Kidney glomerular epithelial cell (primary cell): ENCODE measurements at regions not wholly inside any gene's neighbourhood (a gene's known extent, or its start where the extent isn't known, plus 50 kb on each side); places are given as distances from the start of the nearest gene placed in this dataset.

ENCODE experiments used
- DNase-seq: peaks from one replicate; lab custom pipeline; 2025; lab: John Stamatoyannopoulos, UW

DNA sequence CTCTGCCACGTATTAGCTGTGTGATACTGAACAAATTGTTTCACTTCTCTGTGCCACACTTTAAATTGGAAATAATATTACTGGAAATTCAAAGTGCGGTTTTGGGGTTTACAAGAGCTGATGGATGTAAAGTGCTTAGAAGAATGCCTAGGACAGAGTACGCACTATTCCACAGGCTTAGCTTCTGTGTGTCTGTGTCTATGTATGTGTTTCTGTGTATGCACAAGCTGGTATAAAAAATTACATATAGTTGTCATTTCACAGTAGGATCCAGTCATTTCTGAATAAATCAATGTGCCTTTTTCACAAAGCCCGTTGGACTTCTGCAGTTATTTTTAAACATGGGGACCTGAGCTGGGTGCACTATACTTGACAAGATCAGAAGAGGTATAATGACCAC is 370.4 kb downstream of the TUSC7 start:
- DNase-seq, result no peak

DNA sequence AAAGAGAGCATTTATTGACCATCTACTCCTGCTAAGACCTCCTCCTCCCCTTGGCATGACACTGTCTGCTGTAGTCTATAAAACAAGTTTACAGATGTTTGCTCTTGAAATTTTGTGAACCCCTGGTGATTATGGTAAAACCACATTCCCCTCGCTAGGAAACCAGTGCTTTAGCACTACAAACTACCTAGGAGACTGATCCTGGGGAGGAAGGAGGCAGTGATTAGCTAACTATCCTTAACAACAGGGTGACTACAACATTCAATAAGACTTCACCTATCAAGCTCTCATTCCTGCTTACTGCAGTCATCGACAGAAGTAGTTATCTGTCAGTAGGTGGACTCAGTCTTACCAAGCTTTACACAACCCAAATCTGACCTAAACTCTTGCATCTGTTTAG is 371.3 kb downstream of the TUSC7 start:
- no peak for DNase-seq

DNA sequence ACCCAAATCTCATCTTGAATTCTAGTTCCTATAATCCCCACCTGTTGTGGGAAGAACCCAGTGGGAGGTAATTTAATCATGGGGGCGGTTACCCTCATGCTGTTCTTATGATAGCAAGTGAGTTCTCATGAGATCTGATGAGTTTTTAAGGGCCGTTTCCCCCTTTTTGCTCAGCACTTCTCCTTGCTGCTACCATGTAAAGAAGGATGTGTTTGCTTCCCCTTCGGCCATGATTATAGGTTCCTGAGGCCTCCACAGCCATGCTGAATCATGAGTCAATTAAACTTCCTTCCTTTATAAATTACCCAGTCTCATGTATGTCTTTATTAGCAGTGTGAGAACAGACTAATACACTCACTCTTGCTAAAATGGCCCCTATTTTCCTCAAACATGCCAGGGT is 374.7 kb downstream of the TUSC7 start:
- DNase-seq, result no peak

DNA sequence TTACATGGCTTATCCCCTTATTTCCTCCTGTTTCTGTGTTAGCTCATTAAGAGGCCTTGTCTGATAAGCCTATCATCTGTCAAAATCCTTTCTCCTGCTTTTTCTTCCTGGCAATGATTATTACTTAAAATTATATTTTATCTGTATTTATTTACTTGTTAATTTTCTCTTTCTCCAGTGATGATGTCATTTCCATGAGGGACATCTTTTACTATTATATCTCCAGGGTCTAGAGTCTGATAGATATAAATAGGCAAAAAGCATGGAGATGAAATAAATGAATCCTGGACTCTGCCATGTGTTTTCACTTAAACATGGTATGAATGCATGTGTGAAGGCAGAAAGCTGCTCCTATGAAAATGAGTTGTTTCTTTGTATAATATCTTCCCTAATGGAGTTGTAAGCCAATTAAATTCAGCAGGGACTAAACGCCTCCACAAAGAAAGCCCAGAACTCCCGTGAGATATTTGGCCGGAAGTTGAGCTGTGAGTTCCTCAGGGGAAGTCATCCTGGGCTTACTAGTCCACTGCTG is 375.2 kb downstream of the TUSC7 start:
- DNase-seq, result no peak

DNA sequence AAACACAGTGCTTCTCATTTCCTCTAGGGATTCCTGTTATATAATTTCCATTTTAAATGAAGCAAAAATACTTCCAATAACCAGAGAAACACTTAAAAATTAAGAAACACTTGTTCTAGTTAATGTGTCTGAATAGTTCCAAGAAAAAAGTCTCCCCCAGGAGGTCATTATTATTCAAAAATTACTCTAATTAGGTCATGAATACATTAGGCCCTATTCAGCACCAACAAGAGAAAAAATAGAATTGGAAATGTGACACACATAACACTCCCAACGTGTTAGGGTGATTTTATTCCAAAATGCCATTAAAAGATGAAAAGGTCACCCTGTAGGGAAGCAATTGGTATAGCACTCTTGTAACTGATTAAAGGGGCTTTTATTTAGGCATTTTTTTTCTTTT is 382.1 kb downstream of the TUSC7 start:
- no peak for DNase-seq

DNA sequence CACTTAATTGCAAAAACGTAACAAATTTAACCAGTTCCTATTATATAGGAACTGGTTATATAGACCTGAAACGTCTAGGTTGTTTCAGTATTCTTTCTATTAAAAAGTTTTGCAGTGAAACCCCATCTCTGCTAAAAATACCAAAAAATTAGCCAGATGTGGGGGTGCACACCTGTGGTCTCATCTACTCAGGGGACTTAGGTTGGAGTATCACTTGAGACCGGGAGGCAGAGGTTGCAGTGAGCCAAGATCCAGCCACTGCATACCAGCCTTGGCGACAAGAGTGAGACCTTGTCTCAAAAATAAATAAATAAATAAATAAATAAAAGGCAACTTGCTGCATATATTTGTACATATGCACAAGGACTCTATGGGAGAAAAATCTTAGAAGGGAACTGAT is 387.0 kb downstream of the TUSC7 start:
- no peak for DNase-seq

DNA sequence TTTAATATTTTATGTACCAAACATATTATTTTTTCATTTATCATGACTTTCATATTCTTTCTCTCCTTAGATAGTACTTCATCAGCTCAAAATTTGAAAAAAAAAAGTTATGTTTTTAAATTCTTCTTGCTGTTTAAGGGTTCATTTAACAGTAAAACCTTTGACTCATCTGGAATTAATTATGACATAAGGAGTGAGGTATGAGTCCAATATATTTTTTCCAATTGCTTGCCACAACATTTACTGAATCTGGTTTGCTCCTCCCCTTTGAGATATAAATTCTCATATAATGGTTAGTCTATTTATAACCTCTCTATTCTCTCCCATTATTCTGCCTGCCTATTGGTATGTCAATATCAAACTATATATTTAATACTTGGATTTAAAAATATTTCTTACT is 387.8 kb downstream of the TUSC7 start:
- no peak for DNase-seq

DNA sequence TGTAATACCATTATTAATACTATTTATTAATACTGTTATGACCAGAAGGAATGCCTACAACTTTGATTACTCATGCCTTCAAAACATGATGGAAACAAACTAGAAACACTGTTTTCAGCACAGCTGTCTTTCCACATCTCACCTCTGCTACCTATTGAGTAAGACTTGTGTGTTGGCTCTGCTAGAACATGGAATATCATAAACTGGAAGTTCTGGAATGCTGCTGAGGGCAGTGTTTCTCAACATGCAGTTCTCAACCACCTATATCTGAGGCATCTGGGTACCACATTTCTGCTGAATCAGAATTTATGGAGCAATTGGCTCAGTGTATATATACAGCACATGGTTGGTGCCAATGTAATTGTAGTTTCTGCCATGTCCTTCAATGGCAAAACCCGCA is 392.1 kb downstream of the TUSC7 start:
- no peak for DNase-seq

DNA sequence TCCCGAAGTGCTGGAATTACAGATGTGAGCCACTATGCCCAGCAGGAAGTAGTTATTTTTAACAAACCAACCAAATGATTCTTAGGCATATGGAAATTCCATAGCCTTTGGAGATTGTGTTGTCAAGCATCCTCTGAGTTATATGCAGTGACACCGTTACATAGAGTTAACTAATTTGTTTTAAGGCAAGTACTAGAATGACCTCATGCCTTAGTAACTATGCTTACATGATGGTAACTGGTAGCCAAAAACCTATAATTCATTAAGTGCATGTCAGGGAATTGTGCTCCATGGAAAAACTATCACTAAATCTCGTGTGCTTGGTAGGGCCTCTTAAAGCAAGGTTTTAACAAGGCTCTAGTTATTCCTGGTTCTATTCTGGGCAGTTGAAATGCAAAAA is 392.8 kb downstream of the TUSC7 start:
- DNase-seq, result no peak

DNA sequence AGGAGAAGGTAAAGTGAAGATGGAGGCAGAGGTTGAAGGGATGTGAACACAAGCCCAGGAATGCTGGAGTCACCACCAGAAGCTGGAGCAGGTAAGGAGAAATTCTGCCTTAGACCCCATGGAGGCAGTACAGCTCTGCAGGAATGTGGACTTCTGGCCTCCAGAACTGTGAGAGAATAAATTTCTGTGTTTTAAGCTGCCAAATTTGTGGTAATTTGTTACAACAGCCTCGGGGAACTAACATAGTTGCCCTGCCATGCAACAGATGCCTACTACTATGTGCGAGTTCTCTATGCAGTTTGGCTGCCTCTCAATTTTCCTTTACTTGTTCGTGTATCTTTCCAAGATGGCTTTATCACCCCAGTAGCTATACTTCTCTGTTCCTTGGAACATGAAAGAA is 394.1 kb downstream of the TUSC7 start:
- no peak for DNase-seq

DNA sequence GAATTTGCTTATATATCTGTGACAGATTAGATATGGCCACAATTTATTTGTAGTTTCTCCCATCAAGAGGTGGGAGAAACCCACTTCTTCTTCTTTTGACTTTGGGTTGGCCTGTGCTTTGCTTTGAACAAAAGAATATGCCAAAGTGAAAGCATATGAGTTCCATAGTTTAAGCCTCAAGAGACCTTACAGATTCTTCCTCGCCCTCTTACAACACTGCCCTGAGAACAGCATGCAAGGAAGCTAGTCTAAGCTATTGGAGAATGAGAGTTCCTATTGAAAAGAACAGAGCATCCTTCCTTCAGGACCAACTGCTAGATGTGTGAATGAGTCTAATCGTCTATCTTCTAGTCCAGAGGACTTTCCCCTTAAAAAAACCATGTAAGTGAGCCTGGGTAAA is 394.8 kb downstream of the TUSC7 start:
- DNase-seq, result no peak

DNA sequence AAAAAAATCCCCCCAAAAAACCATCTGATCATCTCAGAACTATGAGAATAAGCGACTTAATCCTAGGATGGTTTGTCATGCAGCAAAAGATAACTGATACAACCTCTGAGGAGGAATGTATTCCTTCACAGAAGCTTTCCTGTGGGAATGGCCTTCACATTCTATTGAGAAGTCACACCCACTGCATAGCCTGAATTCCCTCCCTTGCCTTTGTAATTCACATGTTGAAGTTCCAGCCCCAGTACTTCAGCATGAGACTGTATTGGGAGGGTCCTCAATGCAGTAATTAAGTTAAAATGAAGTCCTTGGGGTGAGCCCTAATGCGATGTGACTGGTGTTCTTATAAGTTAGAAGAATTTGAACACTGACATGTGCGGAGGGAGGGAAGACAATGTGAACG is 395.2 kb downstream of the TUSC7 start:
- DNase-seq, result no peak

DNA sequence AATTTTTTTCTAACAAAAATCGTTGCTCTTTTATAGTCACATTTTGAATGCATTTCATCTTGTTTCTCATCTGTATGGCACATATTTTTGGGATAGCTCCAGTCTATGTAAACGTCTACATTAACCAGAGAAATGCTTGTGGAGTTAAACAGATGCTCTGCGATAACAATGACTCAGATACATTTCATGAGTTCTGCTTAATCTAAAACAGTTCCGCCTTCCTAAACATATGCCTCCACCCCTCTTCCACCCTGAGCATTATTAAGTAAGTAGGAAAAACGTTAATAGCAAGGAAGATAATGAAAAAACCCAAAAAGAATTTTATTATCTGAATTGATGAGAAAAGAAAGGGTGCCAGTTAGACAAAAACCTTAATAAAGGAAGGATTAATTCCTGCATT is 396.1 kb downstream of the TUSC7 start:
- DNase-seq, result no peak

DNA sequence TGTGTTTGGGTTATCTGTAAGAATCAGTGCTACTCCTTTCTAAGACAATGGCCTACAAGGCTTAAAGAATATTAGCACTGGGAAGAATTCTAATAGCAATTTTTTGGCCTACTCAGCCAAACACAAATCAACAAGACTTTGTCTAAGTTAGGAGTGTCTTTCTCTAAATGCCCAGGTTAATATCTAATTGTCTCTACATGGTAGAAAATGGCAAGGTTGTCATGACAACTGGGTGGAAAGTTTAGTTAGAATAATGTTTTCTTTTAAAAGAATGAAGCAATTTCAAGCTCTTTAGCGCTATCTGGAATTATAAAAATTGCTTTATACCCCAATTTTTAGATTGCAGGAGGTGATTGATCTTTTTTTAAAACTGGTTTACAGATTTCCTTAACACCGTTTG is 396.8 kb downstream of the TUSC7 start:
- no peak for DNase-seq

DNA sequence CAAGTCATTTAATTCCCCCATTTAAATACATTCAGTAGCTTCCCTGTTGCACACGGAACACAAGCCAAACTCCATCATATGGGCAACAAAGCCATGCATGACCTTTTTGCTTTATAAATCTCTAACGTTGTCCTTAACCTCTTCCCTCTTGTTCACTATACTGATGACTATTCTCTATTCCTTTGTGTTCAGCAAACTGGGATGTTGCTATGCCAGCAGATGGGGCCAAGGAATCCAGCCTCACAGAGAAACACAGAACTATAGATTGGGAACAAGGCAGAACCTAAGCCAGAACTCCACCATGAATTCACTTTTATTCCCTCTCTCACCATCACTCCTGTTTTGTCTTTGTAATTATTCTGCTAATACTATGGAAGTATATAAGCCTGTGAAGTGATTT is 398.4 kb downstream of the TUSC7 start:
- DNase-seq, result no peak

DNA sequence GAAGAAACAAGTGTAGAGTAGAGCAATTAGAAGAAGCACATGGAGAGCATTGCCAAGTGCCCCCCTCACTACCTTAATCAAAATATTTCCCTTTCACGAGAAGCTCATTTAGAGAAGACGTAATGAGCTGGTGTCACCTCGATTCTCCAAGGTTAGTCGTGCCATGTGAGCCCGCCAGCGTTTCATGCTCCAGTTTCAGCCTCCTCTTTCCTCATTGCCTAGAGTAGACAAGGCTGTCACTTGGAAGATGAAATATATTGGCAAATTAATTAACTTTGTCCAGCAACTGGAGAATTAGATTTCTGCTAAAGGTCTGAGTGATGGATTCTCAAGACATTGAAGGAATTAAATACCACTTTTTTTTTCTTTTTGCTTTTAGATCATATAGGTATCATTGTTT is 399.6 kb downstream of the TUSC7 start:
- DNase-seq, result no peak

DNA sequence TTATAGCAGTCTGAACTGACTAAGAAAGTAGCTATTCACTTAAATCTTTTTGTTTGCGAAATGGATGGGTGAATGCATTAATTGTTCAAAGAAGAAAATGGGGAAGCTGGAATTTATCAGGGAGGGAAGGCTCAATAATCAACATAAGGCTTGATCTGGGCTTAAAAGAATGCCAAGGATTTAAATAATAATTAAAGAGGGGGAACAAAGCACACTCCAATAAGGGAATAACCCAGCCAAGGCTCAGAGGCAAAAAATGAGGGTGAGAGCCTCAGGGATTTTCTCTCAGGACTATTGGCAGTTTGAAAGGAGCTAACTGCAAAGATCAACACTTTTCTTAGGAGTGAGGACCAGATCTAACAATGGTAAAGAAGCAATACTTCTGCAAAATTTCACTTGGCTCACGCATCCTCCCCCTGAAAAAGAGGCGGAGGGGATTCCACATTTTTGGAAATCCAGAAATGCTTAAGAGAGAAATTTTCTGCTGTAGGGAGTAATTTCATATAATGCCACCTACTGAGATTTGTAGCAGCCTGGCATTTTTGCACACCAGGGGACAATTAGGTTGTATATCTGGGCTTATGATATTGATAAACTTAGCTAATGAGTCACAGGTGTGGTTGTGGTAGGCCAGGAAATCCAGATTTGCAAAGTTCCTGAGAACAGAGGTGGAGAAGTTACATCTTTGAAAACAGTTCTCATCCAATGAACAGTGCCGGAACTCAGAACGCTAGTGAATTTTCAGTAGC is 405.1 kb downstream of the TUSC7 start:
- DNase-seq, result no peak

DNA sequence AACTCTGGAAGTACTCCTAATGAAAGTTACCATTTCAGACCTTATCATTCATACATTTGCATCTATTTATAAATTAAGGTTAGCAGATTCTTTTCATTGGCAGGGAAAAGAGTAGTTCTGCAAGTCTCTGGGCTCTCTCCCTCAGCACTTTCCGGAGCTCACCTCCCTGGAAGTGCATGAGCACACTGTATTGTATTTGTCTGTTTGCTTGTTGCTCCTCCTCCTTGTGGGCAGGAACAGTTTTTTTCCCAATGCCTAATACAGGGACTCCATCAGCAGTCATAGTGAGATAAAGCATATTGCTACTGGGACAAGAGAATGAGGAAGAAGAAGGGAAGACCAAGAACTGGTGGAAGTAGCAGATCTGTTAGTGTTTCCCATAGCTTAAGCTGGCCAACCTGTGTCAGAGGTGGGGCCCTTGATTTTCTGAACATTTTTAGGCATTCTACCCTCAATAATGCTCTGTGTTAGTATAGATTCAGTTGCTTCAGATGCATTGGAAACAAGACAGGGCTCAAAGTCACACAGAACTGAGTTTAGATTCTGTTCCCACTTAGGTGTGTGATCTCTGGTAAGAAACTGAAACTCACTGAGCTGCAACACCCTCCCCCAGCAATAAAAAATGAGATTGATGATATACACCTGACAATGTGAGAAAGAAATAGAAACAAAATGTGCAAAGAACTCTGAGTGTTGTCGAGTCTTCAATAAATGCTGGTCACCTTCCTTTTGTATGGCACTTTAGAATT is 407.8 kb downstream of the TUSC7 start:
- DNase-seq, result no peak

DNA sequence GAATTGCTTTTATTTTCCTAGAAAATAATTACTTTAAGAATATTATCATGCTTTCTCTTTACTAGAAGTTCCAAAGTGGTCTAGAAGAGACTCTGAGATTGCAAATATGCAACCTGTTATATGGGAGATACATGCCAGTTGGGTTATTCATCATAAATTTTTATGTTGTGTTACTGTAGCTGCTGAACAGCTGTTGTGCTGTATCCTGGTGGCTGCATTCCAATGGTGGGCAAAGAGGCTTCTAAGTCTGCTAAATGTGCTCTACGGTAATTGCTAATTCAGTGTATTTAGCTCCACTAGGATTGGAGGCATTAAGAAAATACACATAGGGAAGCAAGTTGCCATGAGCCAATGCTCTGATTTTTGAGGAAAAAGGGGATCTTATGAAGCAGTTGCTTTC is 409.0 kb downstream of the TUSC7 start:
- no peak for DNase-seq

DNA sequence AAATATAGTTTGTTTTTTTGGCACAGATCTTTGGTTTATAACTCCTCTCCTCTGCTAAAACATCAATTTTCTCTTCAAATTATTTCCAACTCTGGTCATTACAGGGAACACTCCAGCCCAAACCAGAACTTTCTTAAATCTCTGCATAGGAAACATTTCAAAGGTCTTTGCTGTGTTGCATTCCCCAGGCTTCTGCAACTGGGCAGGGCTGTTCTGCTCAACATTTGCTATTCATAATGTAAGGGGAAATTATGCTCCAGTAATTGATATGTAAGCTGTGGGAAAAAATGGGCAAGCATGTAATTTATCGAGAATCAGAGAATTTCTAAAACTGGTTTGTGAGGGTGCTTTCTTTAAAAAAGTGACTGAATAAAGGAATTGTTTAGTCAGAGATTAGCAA is 410.4 kb downstream of the TUSC7 start:
- no peak for DNase-seq

DNA sequence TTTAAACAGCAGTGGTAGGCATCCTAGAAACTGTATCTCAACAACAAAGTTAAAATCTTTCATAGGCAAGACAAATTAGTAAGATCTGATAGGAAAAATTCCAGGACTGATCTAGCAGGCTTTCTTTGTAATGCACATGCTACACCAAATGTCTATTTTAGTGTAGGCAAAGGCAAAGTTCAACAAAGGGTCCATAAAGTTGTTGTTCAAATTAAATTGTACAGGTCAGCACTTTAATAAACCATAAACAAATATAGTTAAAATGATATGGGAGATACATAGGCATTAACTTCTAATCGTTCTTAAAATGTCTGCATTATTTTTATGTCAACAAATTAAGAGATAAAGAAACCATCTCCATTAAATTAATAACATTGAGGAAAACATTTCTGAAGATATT is 413.0 kb downstream of the TUSC7 start:
- no peak for DNase-seq

DNA sequence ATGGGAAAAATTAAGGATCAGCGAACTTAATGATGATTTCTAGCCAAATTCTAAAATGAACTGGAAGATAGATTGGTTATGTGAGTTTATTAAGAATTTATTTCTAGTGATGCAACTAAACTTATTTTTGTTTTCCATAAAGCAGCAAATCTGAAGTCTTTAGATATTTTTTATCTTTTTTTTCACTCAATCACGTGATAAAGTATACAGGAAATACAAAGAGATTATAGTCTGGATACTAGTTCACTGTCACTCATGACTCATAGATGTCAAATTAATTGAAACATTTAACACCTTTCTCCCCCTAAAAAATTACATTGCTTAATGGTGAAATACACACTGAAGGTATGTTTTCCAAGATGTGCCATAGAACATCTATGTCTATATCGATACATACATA is 416.9 kb downstream of the TUSC7 start:
- no peak for DNase-seq

DNA sequence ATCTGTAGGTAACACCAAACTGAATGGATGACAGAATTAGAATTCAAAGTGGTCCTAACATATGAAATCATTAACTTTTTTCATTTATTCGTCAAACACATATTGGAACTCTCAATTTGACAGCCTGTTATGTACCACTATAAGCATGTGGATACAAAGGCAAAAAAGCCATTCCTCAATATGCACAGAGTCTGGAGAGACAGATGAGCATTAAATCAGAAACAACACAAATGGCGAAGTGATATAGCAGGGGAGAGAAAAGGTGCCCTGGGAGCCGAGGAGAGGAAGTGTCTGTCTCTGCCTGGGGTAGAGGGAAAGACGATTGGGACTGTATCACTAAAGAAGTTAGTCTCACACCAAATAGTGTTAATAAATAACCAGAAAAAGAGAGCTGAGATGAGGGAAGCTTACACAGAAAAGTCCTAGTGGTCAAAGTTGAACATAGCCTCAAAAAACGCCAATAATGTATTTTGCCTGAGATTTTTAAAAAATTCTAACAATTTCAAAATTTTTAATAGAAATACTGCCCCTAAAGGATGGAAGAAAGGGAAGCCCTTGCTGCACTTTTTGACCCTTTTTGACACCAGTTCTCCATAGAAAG is 417.5 kb downstream of the TUSC7 start:
- DNase-seq, result no peak
